Occipital lobe (tissue), 1 donor: ENCODE measurements at regions not wholly inside any gene's neighbourhood (a gene's known extent, or its start where the extent isn't known, plus 50 kb on each side); places are given as distances from the start of the nearest gene placed in this dataset.

Experiments
- DNase-seq: peaks from one replicate; lab custom pipeline; 2025; lab: John Stamatoyannopoulos, UW

GRCh38 chr9:126017758-126018157 lies 270.6 kb downstream of the PBX3 start:
- DNase-seq, result no peak

- no peak for DNase-seq
These were observed 273.7 kb downstream of the PBX3 start for GRCh38 chr9:126020836-126021235.

- no peak for DNase-seq
These were observed 276.8 kb downstream of the PBX3 start for GRCh38 chr9:126023962-126024361.

DNA sequence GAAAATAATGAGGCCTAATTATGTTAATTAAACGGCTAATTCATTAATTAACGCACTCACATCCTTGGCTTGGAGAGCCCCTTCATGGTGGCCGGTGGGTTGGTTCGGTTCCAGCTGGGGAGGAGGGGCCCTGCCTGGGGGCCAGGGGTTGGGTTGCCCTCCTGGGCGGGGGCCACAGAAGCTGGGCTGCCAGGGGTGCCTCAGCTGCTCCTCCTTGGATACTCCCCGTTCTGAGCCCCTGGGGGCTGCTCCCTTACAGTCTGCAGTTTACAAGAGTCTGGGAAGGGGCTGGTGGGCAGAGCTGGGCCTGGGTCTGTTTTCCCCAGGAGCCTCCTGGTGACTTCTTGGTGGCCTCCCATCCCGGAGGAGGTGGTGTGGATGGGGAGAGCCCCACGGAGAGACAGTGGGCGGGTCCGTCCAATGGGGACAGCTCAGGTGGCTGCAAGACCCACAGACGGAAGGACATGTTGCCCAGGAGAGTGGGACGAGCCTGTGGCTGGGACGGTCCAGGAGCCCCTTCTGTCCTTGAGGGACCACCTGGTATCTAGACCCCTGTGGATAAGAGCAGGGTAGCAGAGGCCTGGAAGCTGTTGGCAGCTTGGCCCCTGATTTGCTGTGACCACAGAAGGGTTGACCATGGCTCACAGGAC lies 277.5 kb downstream of the PBX3 start:
- no peak for DNase-seq

GRCh38 chr9:126025991-126026390 lies 278.8 kb downstream of the PBX3 start:
- DNase-seq, result no peak

DNA sequence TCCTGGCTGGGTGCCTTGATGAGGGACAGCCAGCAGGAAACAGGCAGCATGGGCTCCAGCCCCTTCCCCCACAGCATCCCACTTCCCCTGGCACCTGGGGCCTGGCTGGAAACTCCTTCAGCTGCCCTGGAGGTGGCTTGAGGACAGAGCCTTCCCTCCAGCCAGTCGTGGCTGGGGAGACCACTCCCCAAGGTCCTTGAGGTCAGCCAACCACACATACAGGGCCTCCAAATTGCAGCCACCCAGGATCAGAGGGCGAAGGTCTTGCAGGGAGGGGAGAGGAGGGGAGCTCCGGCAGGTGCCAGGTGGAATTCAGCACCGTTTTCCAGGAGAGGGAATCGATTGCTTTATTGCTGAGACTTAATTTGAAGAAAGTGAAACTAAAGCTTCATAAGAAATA lies 280.4 kb downstream of the PBX3 start:
- no peak for DNase-seq

GRCh38 chr9:126028746-126029145 lies 281.6 kb downstream of the PBX3 start:
- no peak for DNase-seq

- no peak for DNase-seq
These were observed 283.5 kb downstream of the PBX3 start for GRCh38 chr9:126030716-126031115.

- no peak for DNase-seq
These were observed 283.9 kb downstream of the PBX3 start for GRCh38 chr9:126031116-126031515.

GRCh38 chr9:126032135-126032534 lies 285.0 kb downstream of the PBX3 start:
- DNase-seq, result no peak

GRCh38 chr9:126033318-126033717 lies 286.1 kb downstream of the PBX3 start:
- no peak for DNase-seq

DNA sequence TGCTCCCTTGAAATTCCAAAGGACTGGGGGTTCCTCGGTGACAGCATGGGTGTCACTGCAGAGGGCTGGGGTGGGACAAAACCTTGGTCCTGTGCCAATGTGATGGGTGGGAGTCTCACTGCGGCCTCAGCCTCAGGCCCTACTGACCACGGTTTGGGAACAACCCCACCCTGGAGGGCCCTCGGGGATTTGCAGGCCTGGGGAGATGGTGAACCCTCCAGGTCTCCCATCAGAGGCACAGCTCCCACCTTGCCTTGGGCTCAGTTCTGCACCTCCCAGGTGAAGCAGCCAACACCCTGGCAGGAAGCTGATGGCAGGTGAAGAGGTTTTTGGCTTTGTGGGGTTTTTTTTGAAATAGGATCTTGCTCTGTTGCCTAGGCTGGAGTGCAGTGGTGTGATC lies 286.8 kb downstream of the PBX3 start:
- DNase-seq, result no peak

- no peak for DNase-seq
These were observed 289.7 kb downstream of the PBX3 start for GRCh38 chr9:126036881-126037291.

GRCh38 chr9:126038790-126039189 lies 287.8 kb upstream of the MVB12B start:
- no peak for DNase-seq

DNA sequence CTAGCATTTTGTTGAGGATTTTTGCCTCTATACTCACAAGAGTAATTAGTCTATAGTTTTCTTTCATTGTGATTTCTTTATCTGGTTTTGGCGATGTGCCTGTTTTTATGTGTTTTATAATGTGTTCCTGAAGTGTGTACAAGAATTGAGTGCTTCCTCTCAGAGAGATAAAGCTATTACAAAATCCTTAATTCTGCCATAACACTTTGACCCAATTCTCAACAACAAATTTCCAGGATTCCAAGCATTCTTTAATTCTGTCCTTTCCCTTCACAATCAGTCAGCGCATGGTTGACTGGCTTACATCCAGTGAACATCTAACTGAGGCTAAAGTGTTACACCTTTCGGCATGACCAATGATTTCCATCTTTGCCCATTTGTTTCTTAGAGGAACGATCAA lies 282.9 kb upstream of the MVB12B start:
- DNase-seq, result no peak

GRCh38 chr9:126049088-126049487 lies 277.5 kb upstream of the MVB12B start:
- no peak for DNase-seq

- DNase-seq, result no peak
These were observed 276.6 kb upstream of the MVB12B start for GRCh38 chr9:126049896-126050604.

- no peak for DNase-seq
These were observed 276.0 kb upstream of the MVB12B start for GRCh38 chr9:126050605-126050990.

DNA sequence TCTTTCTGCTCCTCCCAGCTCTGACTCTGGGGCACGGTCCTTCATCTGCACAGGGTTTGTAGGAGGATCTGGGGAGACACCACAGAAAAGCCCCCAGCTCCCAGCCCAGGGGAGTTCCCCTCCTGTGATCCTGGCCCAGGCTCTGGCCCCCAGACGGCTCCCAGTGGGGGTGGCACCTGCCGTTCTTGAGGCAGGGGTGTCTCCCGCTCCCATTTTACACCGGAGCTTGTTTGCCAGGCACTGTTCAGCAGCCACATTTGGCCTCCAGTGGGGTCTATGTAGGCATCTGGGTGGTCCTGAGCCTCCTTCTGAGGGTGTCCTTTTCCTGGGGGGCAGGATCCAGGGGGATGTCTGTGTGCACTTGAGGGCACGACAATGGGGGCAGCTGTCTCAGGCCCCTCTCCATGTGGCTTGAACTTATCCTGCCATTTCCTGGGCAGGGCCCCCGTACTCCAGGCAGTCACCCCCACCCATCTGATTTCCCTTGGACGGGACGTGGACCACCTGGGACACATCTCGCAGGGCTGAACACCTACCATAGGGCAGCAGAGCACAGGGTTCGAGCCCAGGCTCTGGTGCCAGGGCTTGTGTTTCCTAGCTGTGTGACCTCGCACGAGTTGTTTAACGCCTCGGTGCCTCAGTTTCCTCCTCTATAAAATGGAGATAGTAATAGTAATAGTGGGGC lies 275.0 kb upstream of the MVB12B start:
- no peak for DNase-seq

GRCh38 chr9:126052791-126053190 lies 273.8 kb upstream of the MVB12B start:
- no peak for DNase-seq

DNA sequence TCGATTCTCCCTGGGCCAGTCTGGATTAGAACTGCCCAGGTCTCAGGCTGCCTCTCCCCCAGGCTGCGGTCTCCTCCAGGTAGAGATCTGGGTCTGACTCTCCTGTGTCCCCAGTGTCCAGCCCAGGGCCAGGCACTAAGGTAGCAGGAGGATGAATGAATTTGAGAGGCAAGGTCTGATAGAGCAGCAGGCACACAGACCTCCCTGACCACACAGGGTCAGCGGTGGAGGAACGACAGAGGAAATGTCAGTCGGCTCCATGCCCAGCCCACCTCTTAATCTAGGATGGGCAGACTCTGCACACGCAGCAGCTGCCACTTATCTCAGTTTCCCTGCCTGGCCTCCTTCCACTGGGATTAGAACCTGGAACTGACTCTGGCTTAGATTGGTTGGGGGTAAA lies 272.7 kb upstream of the MVB12B start:
- no peak for DNase-seq

DNA sequence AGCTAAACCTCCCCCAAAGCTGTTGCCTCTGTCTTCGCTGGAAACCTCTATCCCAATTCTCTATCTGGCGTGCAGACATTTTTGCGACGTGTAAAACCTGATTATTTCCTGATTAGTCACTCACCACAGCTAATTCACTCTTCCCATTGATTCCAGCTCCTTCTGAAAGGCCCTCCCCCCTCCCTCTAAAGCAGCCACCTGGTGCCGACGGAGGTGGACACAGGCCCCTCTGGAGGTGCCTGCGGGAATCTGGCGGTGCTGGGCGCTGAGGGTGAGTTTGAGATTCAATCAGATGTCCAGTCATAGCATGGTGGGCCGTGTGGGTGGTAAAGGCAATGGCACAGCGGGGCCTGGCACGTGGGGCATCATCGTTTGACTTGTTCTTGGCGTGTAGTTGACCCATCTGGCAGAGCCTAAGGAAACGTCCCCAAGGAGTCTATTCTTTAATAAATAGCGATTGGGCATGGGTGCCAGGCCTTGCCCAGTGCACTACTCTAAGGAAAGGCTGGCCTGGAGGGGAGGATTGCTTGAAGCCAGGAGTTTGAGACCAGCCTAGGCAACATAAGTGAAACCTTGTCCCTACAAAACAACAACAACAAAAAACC lies 271.1 kb upstream of the MVB12B start:
- DNase-seq, result no peak
